SKM-1 treated with dmso at 0.1 percent for 144 hours (cell line): ENCODE measurements at regions not wholly inside any gene's neighbourhood (a gene's known extent, or its start where the extent isn't known, plus 50 kb on each side); places are given as distances from the start of the nearest gene placed in this dataset.

Experiments used
- DNase-seq: peaks from one replicate; lab custom pipeline; 2025; ENCODE audit not compliant: unreplicated experiment; lab: John Stamatoyannopoulos, UW

GRCh38 chr10:93177511-93177910 is 103.8 kb downstream of the CYP26A1 start:
- no peak for DNase-seq

- no peak for DNase-seq
These were observed 104.5 kb downstream of the CYP26A1 start for GRCh38 chr10:93178226-93178625.

- DNase-seq = no peak
These were observed 106.8 kb downstream of the CYP26A1 start for GRCh38 chr10:93180482-93180931.

- DNase-seq = no peak
These were observed 107.8 kb downstream of the CYP26A1 start for GRCh38 chr10:93181271-93182048.

GRCh38 chr10:93182049-93182327 is 108.3 kb downstream of the CYP26A1 start:
- DNase-seq = no peak

GRCh38 chr10:93182790-93183189 is 109.1 kb downstream of the CYP26A1 start:
- DNase-seq = no peak

DNA sequence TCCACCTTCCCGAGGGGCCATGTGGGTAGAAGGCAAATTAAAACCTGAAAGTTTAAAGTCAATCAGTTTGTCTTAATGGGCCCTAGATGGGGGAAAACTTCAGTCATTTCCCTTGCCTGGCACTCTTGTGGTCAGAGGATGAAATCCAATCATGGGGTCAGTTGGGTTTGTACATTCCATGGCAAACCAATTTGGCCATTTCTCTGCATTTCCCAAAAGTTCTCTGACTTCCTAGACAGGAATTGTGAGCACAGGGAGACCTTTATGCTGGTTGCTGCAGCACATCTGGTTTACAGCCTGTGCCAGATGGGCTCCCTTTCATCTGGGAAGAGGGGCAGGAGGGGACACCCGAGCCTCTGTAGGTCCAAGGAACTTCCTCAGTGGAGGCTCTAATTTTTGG is 113.0 kb downstream of the CYP26A1 start:
- DNase-seq = no peak

GRCh38 chr10:93189944-93190343 is 116.3 kb downstream of the CYP26A1 start:
- DNase-seq = no peak

GRCh38 chr10:93190372-93190771 is 116.7 kb downstream of the CYP26A1 start:
- DNase-seq = peak; percentile 40

DNA sequence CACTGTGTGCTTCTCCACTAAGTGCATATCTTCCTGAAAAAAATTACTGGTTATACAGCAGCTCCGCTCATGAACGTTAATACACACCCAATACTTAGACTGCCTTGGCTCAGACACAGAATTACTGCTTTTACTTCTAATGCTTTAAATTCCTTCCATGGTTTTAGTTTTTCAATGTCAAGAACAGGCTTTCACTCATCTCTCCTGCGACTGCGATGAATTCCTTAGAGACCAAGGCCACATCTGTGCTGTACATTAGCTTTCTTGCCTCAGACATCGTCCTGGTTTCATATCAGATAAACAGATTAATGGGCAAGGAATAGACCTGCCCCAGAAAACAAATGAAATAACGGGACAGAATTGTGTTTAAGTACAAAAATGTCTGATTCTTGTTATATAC is 120.2 kb downstream of the CYP26A1 start:
- DNase-seq = no peak

DNA sequence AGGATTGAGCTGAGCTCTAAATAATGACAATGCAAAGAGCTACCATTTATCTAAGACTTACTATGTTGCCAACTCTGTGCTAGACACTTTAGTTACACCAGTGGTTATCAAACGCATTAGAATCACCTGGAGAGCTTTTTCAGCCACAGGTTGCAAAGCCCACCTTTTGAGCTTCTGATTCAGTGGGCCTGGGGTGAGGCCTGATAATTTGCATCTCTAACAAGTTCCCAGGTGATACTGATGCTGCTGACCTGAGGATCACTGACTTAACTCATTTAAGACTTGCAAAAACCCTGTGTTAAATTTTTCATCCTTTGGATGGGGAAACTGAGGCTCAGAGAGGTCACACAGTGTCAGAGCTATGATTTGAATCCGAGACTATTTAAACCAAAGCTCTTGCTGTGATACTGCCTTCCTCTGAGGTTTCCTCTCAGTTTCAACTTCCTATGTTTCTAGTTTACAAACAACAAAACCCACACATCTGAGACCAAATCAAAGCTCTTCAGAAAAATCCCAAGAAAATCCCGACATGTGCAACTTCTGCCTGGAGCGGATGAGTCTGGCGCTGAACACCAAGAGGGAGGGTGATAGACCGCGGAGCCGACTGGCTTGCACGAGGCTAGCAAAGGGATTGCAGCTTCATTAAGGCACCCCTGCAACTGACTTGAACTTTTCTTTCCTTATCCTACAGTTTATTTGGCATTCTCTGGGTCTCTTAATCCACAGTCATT is 124.9 kb downstream of the CYP26A1 start:
- DNase-seq = peak; percentile 65

GRCh38 chr10:93199191-93199751 is 125.6 kb downstream of the CYP26A1 start:
- peak; percentile 77 for DNase-seq

GRCh38 chr10:93204494-93205485 is 131.1 kb downstream of the CYP26A1 start:
- DNase-seq = no peak

GRCh38 chr10:93206652-93207051 is 133.0 kb downstream of the CYP26A1 start:
- no peak for DNase-seq

- no peak for DNase-seq
These were observed 135.2 kb downstream of the CYP26A1 start for GRCh38 chr10:93208717-93209464.

- no peak for DNase-seq
These were observed 138.3 kb downstream of the CYP26A1 start for GRCh38 chr10:93211991-93212390.

DNA sequence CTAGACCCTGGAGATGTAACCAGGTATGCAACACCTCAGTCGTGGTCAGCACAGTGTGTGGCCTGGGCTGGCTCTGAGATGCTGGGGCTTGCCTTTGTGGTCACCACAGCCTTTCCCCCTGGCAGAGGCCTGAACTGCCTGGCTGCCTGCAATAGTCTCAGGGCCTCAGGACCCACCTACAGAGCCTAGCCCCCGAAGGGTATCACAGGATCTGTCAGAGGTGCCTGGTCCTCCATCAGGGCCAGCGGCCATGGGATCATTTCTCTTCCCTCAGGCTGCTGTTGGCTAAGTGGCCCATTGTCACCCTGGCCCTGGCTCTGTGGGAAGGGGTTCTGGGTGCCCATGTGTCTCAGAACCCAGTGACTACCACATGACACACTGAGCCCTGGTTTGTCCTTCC is 141.6 kb downstream of the CYP26A1 start:
- no peak for DNase-seq

DNA sequence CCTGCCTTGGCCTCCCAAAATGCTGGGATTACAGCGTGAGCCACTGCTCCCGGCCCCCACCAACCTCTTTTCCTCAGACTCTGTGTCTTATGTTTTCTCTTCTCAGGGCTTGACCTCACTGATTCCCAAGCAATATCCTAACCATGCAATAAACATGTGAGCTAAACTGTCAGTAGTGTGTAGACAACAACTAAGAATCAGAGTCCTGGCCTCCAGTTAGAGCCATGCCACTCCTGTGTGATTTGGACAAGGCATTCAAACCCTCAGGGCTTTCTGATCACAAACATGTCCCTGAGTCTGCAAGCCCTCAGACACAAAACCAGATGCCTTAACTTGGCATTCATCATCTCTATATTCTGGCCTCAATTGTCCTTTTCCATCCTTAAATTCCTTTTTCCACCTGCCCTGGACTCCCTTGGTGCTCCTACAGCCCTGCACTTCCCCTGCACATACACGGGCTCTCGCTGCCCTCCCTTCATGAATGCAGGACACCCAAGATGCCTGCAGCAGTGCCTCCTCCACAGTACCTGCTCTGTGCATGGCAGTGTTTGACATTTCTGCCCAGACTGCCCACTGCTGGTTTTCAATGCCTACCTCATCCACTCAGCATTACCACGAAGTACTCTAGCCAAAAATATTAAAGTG is 142.8 kb downstream of the CYP26A1 start:
- no peak for DNase-seq

GRCh38 chr10:93218386-93218785 is 144.7 kb downstream of the CYP26A1 start:
- no peak for DNase-seq

- no peak for DNase-seq
These were observed 145.7 kb downstream of the CYP26A1 start for GRCh38 chr10:93219347-93219746.
